Upper lobe of left lung (tissue), 6 donors: ENCODE measurements at regions not wholly inside any gene's neighbourhood (a gene's known extent, or its start where the extent isn't known, plus 50 kb on each side); places are given as distances from the start of the nearest gene placed in this dataset.

Experiments
- ATAC-seq, 2 donors: fragments of 200-7000 bp; cut with Tn5 transposase; one replicate each; pipeline ENCODE4 v1.9.1; 2022; ENCODE audit warnings: mild to moderate bottlenecking in 2 of 2, moderate library complexity in 2 of 2; ENCODE audit not compliant: low FRiP score in 2 of 2
- DNase-seq, 2 donors: peaks; one replicate each; pipeline ENCODE4 v3.0.0-alpha.2; 2019 to 2020
- H3K27ac ChIP-seq, 4 donors: fragments of 200-600 bp; sonication (generic); one replicate each; pipeline ENCODE4 v1.5.1; 2016 to 2019
- H3K27me3 ChIP-seq, 4 donors: fragments of 200-600 bp; sonication (generic); one replicate each; pipeline ENCODE4 v1.5.1; 2017 to 2019
- H3K36me3 ChIP-seq, 4 donors: fragments of 200-600 bp; sonication (generic); one replicate each; pipeline ENCODE4 v1.5.1; 2016 to 2019
- H3K4me1 ChIP-seq, 4 donors: fragments of 200-600 bp; sonication (generic); one replicate each; pipeline ENCODE4 v1.5.1; 2018 to 2019
- H3K4me3 ChIP-seq, 4 donors: fragments of 200-600 bp; sonication (generic); one replicate each; pipeline ENCODE4 v1.5.1; 2017 to 2019; ENCODE audit warnings: mild to moderate bottlenecking in 2 of 4, moderate library complexity in 1 of 4
- H3K9me3 ChIP-seq, 4 donors: fragments of 200-600 bp; sonication (generic); one replicate each; pipeline ENCODE4 v1.5.1; 2018 to 2019
- CTCF ChIP-seq, 6 experiments: fragments of 450-650 bp in 4 of 6; fragments of 200-600 bp in 2 of 6; sonication (generic) in 2 of 6; IDR thresholded peaks; one replicate each; pipeline ENCODE4 v1.5.1; 2016 to 2019; ENCODE audit warnings: antibody characterized with exemption in 6 of 6
- EP300 ChIP-seq, 4 donors: sonication (generic); formaldehyde crosslinking; IDR thresholded peaks; one replicate each; pipeline ENCODE4 v1.5.1; 2017; ENCODE audit warnings: antibody characterized with exemption in 4 of 4, control low read depth in 2 of 4
- POLR2A ChIP-seq, 4 donors: fragments of 450-650 bp; IDR thresholded peaks; one replicate each; pipeline ENCODE4 v1.5.1; 2016 to 2017; ENCODE audit warnings: antibody characterized with exemption in 4 of 4, mild to moderate bottlenecking in 2 of 4
- POLR2AphosphoS5 ChIP-seq, 2 donors: sonication (generic); formaldehyde crosslinking; IDR thresholded peaks; one replicate each; pipeline ENCODE4 v1.5.1; 2017; ENCODE audit warnings: antibody characterized with exemption in 2 of 2
- WGBS, 2 donors: methylation state at CpG; one replicate each; pipeline ENCODE4 v1.1.5; 2017 to 2018; 5-methylcytosine and 5-hydroxymethylcytosine counted together
- donor health status: DM: no; HTN: no; CAD: no; lungs with moderate emphysema.
- donor health status: DM: no; HTN: yes; CAD: no; lungs with severe emphysema.

GRCh38 chr13:112165712-112166111 lies 98.8 kb downstream of the SOX1 start:
- H3K9me3 ChIP-seq, result no peaks in the 10 kb centered on the region
- no peak for ATAC-seq
- WGBS, 2 donors, result 58 to 66% methylated on average over 6 to 9 of the region's 9 CpGs
- no peaks in the 10 kb centered on the region for H3K36me3 ChIP-seq
- no peaks in the 10 kb centered on the region for H3K4me1 ChIP-seq
- no peaks in the 10 kb centered on the region for H3K27me3 ChIP-seq
- peak in 1 of 2 donors; percentile 36 for DNase-seq
- no peak overlapping the region for H3K27ac ChIP-seq
- H3K4me3 ChIP-seq, result no peak overlapping the region
- TF ChIP-seq POLR2AphosphoS5 (IDR thresholded peaks at IDR 0.05) (no peak), CTCF (IDR thresholded peaks at IDR 0.05) (no peak), EP300 (IDR thresholded peaks at IDR 0.05) (no peak), POLR2A (IDR thresholded peaks at IDR 0.05) (no peak)

GRCh38 chr13:112168761-112169160 lies 101.8 kb downstream of the SOX1 start:
- no peaks in the 10 kb centered on the region for H3K27me3 ChIP-seq
- no peak overlapping the region for H3K27ac ChIP-seq
- ATAC-seq (no peak), DNase-seq (no peak)
- H3K36me3 ChIP-seq, result no peaks in the 10 kb centered on the region
- WGBS, 2 donors, result 85 to 90% methylated on average over 11 of the region's 11 CpGs
- TF ChIP-seq EP300 (IDR thresholded peaks at IDR 0.05) (no peak), POLR2AphosphoS5 (IDR thresholded peaks at IDR 0.05) (no peak), POLR2A (IDR thresholded peaks at IDR 0.05) (no peak), CTCF (IDR thresholded peaks at IDR 0.05) (no peak)
- no peak overlapping the region for H3K4me3 ChIP-seq
- H3K9me3 ChIP-seq, result no peaks in the 10 kb centered on the region
- H3K4me1 ChIP-seq, result no peaks in the 10 kb centered on the region

GRCh38 chr13:112169941-112170822 lies 103.2 kb downstream of the SOX1 start:
- Histone ChIP-seq H3K9me3 (peaks cover 0 to 8% (median 0%) of the 10 kb centered on the region in 4 donors), H3K27me3 (no peaks in the 10 kb centered on the region), H3K36me3 (no peaks in the 10 kb centered on the region), H3K27ac (no peak overlapping the region), H3K4me3 (no peak overlapping the region), H3K4me1 (no peaks in the 10 kb centered on the region)
- peak in 1 of 2 donors; percentile 44 for DNase-seq
- 84 to 90% methylated on average over 12 to 17 of the region's 17 CpGs for WGBS, 2 donors
- ATAC-seq, result peak in 1 of 2 donors; percentile 17
- no peak for TF ChIP-seq EP300 (IDR thresholded peaks at IDR 0.05)
- no peak for TF ChIP-seq POLR2A (IDR thresholded peaks at IDR 0.05)
- no peak for TF ChIP-seq CTCF (IDR thresholded peaks at IDR 0.05)
- no peak for TF ChIP-seq POLR2AphosphoS5 (IDR thresholded peaks at IDR 0.05)

GRCh38 chr13:112170823-112171569 lies 104.0 kb downstream of the SOX1 start:
- H3K9me3 ChIP-seq, result peaks cover 0 to 8% (median 0%) of the 10 kb centered on the region in 4 donors
- no peak overlapping the region for H3K27ac ChIP-seq
- H3K4me1 ChIP-seq, result no peaks in the 10 kb centered on the region
- TF ChIP-seq EP300 (IDR thresholded peaks at IDR 0.05), result no peak
- TF ChIP-seq POLR2AphosphoS5 (IDR thresholded peaks at IDR 0.05), result no peak
- TF ChIP-seq POLR2A (IDR thresholded peaks at IDR 0.05), result no peak
- no peak for TF ChIP-seq CTCF (IDR thresholded peaks at IDR 0.05)
- WGBS, 2 donors, result 83 to 90% methylated on average over 13 to 15 of the region's 15 CpGs
- H3K36me3 ChIP-seq, result no peaks in the 10 kb centered on the region
- ATAC-seq, result peak in 1 of 2 donors; percentile 7
- H3K4me3 ChIP-seq, result no peak overlapping the region
- H3K27me3 ChIP-seq, result no peaks in the 10 kb centered on the region
- peak in 1 of 2 donors; percentile 46 for DNase-seq
